NCI-H1105 (cell line): ENCODE measurements at regions not wholly inside any gene's neighbourhood (a gene's known extent, or its start where the extent isn't known, plus 50 kb on each side); places are given as distances from the start of the nearest gene placed in this dataset.
"Not testable (repeated sequence)": the region's sequence is repeated elsewhere in the genome, so short reads cannot be mapped to it uniquely, and the experiment has no call there.

Experiments
- DNase-seq: peaks from one replicate; lab custom pipeline; 2025; lab: John Stamatoyannopoulos, UW

DNA sequence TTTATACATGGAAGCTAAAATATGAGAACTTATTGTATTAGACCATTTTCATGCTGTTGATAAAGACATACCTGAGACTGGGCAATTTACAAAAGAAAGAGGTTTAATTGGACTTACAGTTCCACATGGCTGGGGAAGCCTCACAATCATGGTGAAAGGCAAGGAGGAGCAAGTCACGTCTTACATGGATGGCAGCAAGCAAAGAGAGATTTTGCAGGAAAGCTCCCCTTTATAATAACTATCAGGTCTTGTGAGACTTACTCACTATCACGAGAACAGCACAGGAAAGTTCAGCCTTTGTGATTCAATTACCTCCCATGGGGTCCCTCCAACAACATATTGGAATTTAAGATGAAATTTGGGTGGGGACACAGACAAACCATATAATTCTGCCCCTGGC, 740.1 kb upstream of the NECTIN3 start:
- DNase-seq = not testable (repeated sequence)

- DNase-seq = no peak
Measured at GRCh38 chr3:110332629-110333028, 739.0 kb upstream of the NECTIN3 start.

DNA sequence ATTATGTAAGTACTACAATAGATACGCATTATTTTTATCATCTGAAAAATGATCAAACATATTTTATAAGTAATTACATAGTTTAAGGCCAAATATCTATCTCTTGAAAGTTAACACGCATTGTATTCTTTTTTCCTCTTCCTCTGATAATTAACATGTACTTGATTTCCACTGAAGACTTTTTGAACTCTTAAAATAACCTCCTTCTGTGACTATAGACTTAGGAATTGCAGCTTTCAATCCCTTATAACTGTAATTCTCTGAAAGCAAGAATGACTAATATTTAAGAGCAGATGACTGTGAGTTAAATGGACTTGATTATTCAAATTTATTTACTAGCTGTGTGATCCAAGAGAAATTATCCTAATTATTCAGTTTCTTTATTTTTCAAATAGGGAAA, 730.6 kb upstream of the NECTIN3 start:
- no peak for DNase-seq

GRCh38 chr3:110343376-110343775, 728.2 kb upstream of the NECTIN3 start:
- no peak for DNase-seq

DNA sequence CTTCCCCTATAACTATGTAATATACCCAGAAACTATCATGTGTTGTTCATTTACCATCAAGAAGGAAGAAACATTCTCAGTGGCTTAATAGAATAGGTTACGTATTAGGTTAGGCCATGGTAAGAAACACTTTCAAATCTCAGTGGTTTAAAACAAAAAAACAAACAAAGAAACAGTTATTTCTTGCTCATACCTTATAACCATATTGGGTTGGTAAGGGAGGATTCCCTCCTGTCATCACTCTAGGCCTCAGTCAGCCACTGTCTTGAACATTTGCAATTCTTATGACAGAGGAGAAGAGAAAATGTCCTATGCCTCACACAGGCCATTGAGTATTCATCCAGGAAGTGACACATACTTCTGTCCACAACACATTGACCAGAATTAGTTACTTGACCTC, 727.7 kb upstream of the NECTIN3 start:
- DNase-seq = no peak

GRCh38 chr3:110344487-110344886, 727.1 kb upstream of the NECTIN3 start:
- no peak for DNase-seq

GRCh38 chr3:110344897-110345767, 726.5 kb upstream of the NECTIN3 start:
- DNase-seq = no peak

GRCh38 chr3:110349295-110349694, 722.3 kb upstream of the NECTIN3 start:
- no peak for DNase-seq

- DNase-seq = no peak
Measured at GRCh38 chr3:110352841-110353604, 718.6 kb upstream of the NECTIN3 start.

DNA sequence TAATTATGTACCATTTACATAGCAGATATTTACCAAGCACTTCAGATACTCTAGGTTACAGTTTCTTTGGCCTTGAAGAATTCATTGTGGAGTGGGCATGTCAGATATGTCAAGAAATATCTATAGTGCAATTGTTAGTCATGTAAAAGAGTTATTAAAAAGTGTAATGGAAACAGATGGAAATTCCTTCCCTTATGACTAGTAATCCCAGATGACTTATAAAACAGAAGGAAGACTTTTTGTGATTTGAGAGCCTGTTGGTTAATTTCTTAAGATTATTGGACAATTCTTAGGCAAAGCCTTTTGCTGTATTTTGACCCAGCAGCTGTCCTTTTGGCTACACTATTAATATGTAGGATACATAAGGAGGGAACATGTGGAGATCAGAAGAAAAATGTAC, 708.9 kb upstream of the NECTIN3 start:
- no peak for DNase-seq

DNA sequence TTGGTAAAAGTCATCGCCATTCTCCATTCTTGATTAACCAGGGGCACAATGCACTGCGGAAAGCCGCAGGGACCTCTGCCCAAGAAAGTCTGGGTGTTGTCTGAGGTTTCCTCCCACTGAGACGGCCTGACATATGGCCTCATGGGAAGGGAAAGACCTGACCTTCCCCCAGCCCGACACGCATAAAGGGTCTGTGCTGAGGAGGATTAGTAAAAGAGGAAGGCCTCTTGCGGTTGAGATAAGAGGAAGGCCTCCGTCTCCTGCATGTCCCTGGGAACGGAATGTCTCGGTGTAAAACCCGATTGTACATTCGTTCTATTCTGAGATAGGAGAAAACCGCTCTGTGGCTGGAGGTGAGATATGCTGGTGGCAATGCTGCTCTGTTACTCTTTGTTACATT, 704.3 kb upstream of the NECTIN3 start:
- not testable (repeated sequence) for DNase-seq

DNA sequence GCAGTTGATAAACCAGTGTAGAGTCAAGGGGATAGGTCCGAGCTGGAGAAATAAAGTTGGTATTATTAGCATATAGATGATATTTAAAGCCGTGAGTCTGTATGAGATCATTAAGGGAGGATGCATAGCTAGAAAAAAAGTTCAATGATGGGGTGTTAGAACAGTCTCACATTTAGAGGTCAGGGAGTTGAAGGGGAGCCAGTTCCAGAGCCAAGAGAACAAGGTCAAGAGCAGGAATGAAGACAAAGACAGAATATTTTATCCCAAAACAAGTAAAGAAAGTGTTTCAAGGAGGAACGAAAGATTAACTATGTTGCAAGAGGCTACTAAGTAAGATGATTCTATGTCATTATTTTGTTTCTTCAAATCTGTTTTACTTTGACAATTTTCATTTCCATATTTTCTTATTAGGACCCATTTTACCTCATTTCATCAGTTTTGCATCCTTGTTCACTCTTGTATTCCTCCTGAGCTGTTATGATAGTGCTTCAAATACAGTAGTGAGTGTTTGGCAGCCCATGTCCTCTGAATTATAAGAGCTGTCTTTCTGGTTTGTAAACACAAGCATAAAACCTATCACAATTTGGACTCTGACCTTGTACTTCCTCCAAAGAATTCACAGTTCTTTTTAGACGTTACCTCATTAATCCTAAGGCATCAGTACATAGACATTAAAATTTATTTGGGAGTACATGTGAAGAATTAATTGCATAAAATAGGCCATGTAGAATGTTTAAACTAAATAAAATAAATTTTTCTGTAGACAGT, 695.7 kb upstream of the NECTIN3 start:
- no peak for DNase-seq

- DNase-seq = no peak
Measured at GRCh38 chr3:110378481-110378880, 693.1 kb upstream of the NECTIN3 start.

DNA sequence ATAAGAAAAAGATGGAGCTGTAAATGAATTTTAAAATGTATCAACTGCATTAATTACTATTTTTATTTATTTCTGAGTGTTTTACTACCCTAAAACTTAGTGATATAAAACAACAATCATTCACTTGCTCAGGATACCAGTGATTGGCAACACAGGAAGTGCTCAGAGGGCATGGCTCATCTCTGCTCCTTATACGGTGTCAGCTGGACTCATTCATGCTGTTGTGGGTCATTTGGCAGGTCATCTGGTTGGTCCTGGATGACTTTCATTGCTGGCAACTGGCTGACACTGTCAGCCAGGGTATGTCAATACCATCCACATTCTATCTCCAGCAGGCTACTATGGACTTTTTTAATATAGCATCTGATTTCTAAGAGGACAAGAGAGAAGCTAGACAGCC, 689.6 kb upstream of the NECTIN3 start:
- DNase-seq = no peak

GRCh38 chr3:110383356-110383755, 688.3 kb upstream of the NECTIN3 start:
- no peak for DNase-seq

GRCh38 chr3:110384601-110385000, 687.0 kb upstream of the NECTIN3 start:
- DNase-seq = no peak

DNA sequence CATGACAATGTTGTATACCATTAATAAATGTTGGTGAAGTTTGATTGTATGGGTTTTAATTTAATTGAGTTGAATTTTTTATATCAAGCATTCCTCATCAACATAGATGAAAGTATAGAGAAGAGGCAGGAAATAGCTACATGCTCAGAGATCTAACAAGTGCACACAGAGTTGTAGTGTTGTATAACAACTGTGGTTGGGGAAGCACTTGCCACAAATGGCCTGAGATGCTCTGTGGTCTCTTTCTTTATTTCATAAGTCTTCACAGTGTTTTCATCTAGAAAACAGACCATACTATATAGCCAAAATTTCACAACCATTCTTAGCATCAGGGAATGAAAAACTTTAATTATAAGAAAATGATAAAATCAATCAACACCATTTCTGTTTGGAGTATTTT, 682.6 kb upstream of the NECTIN3 start:
- DNase-seq = no peak

GRCh38 chr3:110390372-110390771, 681.2 kb upstream of the NECTIN3 start:
- no peak for DNase-seq

GRCh38 chr3:110391042-110391441, 680.6 kb upstream of the NECTIN3 start:
- no peak for DNase-seq

DNA sequence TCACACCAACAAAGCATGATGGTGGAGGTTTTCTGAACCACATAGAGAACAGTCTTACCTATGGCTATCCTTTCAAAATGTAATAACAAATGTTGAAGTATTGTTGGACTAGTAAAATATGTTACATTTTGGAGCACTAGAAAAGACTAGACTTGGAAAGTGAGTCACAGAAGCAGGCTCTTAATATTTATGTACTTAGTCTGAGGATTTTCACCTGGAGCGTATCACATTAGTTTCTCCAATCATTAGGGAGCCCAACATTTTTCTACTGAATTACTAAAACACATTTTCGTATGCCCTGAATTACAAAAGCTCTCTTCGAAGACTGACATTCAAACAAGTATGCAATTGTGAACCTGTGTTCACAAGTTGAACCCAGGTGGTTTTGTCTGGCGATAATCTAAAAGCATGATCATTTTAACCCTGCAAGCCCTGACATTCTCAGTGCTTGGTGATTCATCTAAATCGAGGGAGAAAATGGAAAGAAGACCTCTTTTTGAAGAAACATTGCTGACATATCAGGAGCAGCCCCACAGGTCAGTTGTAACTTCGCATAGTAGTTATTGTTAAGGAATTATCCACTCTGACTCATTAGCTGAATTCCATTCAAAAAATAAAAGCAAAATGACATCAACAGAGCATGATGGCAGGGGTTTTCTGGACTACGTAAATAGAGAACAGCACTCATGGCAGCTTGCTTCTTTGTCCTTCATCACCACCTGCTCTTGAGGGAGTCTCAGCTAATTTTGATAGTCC, 679.8 kb upstream of the NECTIN3 start:
- no peak for DNase-seq

GRCh38 chr3:110393941-110394340, 677.7 kb upstream of the NECTIN3 start:
- no peak for DNase-seq

- DNase-seq = no peak
Measured at GRCh38 chr3:110397115-110397514, 674.5 kb upstream of the NECTIN3 start.
